ENCODE measurements at regions not wholly inside any gene's neighbourhood (a gene's known extent, or its start where the extent isn't known, plus 50 kb on each side); places are given as distances from the start of the nearest gene placed in this dataset.
"Not testable (repeated sequence)": the region's sequence is repeated elsewhere in the genome, so short reads cannot be mapped to it uniquely, and the experiment has no call there.

- no peak for FAIRE-seq
- TF ChIP-seq POLR2A (IDR thresholded peaks at IDR 0.05; ENCODE audit: low read depth, low read length) (no peak), TAF1 (IDR thresholded peaks at IDR 0.05; ENCODE audit: low read depth, low read length) (no peak), POLR2AphosphoS5 (IDR thresholded peaks at IDR 0.05; ENCODE audit: low read depth, low read length) (no peak), PAX5 (IDR thresholded peaks at IDR 0.05; ENCODE audit: insufficient read depth, low read length, severe bottlenecking) (no peak), SPI1 (IDR thresholded peaks at IDR 0.05; ENCODE audit: low read depth, low read length) (no peak), POU2F2 (IDR thresholded peaks at IDR 0.05; ENCODE audit: low read depth, low read length) (no peak)
Measured at GRCh38 chr10:130516141-130516735, 380.0 kb downstream of the GLRX3 start.

GRCh38 chr10:130518921-130519320 is 382.7 kb downstream of the GLRX3 start:
- not testable (repeated sequence) for DNase-seq (ENCODE audit: insufficient read length, low spot score); FAIRE-seq

More at GRCh38 chr10:130516141-130516735, 380.0 kb downstream of the GLRX3 start:
- no peak for DNase-seq (ENCODE audit: insufficient read length, low spot score)

GRCh38 chr10:130519791-130520190 is 383.6 kb downstream of the GLRX3 start:
- FAIRE-seq (no peak), DNase-seq (ENCODE audit: insufficient read length, low spot score) (no peak)
- TF ChIP-seq POLR2A (IDR thresholded peaks at IDR 0.05; ENCODE audit: low read depth, low read length) (no peak), POU2F2 (IDR thresholded peaks at IDR 0.05; ENCODE audit: low read depth, low read length) (no peak), PAX5 (IDR thresholded peaks at IDR 0.05; ENCODE audit: insufficient read depth, low read length, severe bottlenecking) (no peak), SPI1 (IDR thresholded peaks at IDR 0.05; ENCODE audit: low read depth, low read length) (no peak), TAF1 (IDR thresholded peaks at IDR 0.05; ENCODE audit: low read depth, low read length) (no peak), POLR2AphosphoS5 (IDR thresholded peaks at IDR 0.05; ENCODE audit: low read depth, low read length) (no peak)

- DNase-seq (ENCODE audit: insufficient read length, low spot score) (no peak), FAIRE-seq (no peak)
- TF ChIP-seq POLR2A (IDR thresholded peaks at IDR 0.05; ENCODE audit: low read depth, low read length) (no peak), POLR2AphosphoS5 (IDR thresholded peaks at IDR 0.05; ENCODE audit: low read depth, low read length) (no peak), TAF1 (IDR thresholded peaks at IDR 0.05; ENCODE audit: low read depth, low read length) (no peak), SPI1 (IDR thresholded peaks at IDR 0.05; ENCODE audit: low read depth, low read length) (no peak), POU2F2 (IDR thresholded peaks at IDR 0.05; ENCODE audit: low read depth, low read length) (no peak), PAX5 (IDR thresholded peaks at IDR 0.05; ENCODE audit: insufficient read depth, low read length, severe bottlenecking) (no peak)
Measured at GRCh38 chr10:130531312-130531711, 395.1 kb downstream of the GLRX3 start.

GRCh38 chr10:130541090-130541489 is 404.9 kb downstream of the GLRX3 start:
- no peak for DNase-seq (ENCODE audit: insufficient read length, low spot score)
- TF ChIP-seq TAF1 (IDR thresholded peaks at IDR 0.05; ENCODE audit: low read depth, low read length), result no peak
- no peak for TF ChIP-seq POLR2A (IDR thresholded peaks at IDR 0.05; ENCODE audit: low read depth, low read length)
- no peak for TF ChIP-seq PAX5 (IDR thresholded peaks at IDR 0.05; ENCODE audit: insufficient read depth, low read length, severe bottlenecking)
- TF ChIP-seq POU2F2 (IDR thresholded peaks at IDR 0.05; ENCODE audit: low read depth, low read length), result no peak
- no peak for TF ChIP-seq POLR2AphosphoS5 (IDR thresholded peaks at IDR 0.05; ENCODE audit: low read depth, low read length)
- no peak for TF ChIP-seq SPI1 (IDR thresholded peaks at IDR 0.05; ENCODE audit: low read depth, low read length)
- FAIRE-seq, result no peak

- DNase-seq (ENCODE audit: insufficient read length, low spot score) (no peak), FAIRE-seq (no peak)
- TF ChIP-seq SPI1 (IDR thresholded peaks at IDR 0.05; ENCODE audit: low read depth, low read length) (no peak), TAF1 (IDR thresholded peaks at IDR 0.05; ENCODE audit: low read depth, low read length) (no peak), POU2F2 (IDR thresholded peaks at IDR 0.05; ENCODE audit: low read depth, low read length) (no peak)
Measured at GRCh38 chr10:130542761-130543160, 406.6 kb downstream of the GLRX3 start.

DNA sequence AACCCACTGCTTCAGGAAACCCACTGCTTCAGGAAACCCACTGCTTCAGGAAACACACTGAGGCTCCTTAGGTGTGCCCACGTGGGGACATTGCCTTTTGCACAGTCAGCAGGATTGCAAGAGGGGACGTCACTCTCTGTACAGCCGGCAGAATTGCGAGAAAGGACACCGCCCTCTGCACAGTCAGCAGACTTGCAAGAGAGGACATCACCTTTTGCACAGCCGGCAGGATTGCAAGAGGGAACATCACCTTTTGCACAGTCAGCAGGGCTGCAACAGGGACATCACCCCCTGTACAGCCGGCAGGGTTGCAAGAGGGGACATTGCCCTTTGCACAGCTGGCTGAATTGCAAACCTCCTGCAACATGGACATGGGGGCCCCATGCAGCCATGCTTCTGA is 407.6 kb downstream of the GLRX3 start:
- FAIRE-seq, result no peak
- no peak for TF ChIP-seq PAX5 (IDR thresholded peaks at IDR 0.05; ENCODE audit: insufficient read depth, low read length, severe bottlenecking)
- no peak for TF ChIP-seq POLR2AphosphoS5 (IDR thresholded peaks at IDR 0.05; ENCODE audit: low read depth, low read length)
- TF ChIP-seq TAF1 (IDR thresholded peaks at IDR 0.05; ENCODE audit: low read depth, low read length), result no peak
- no peak for TF ChIP-seq SPI1 (IDR thresholded peaks at IDR 0.05; ENCODE audit: low read depth, low read length)
- TF ChIP-seq POU2F2 (IDR thresholded peaks at IDR 0.05; ENCODE audit: low read depth, low read length), result no peak
- TF ChIP-seq POLR2A (IDR thresholded peaks at IDR 0.05; ENCODE audit: low read depth, low read length), result no peak
- DNase-seq (ENCODE audit: insufficient read length, low spot score), result no peak

- DNase-seq (ENCODE audit: insufficient read length, low spot score) (no peak), FAIRE-seq (no peak)
- no peak for TF ChIP-seq SPI1 (IDR thresholded peaks at IDR 0.05; ENCODE audit: low read depth, low read length)
- TF ChIP-seq POLR2AphosphoS5 (IDR thresholded peaks at IDR 0.05; ENCODE audit: low read depth, low read length), result no peak
- no peak for TF ChIP-seq POU2F2 (IDR thresholded peaks at IDR 0.05; ENCODE audit: low read depth, low read length)
- TF ChIP-seq PAX5 (IDR thresholded peaks at IDR 0.05; ENCODE audit: insufficient read depth, low read length, severe bottlenecking), result no peak
- no peak for TF ChIP-seq POLR2A (IDR thresholded peaks at IDR 0.05; ENCODE audit: low read depth, low read length)
- TF ChIP-seq TAF1 (IDR thresholded peaks at IDR 0.05; ENCODE audit: low read depth, low read length), result no peak
Measured at GRCh38 chr10:130545122-130545521, 408.9 kb downstream of the GLRX3 start.

DNA sequence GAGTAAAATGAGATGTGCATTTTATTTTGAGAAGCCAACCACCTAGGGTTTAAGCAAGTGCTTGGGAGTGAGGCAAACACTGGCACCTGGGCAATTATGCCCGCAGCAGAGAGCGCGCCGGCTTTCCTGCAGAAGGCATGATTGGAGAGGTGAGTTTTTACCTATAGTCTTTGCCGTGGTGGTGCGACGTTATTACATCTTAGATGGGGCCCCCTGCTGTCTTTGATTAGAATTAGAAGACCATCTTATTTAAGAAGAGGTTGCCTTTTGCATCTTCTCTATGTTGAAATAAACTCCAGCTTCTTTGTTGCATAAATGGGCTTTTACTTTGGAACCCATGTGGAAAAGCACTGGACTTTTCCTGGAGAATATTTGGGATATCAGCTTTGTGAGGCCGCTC is 409.5 kb downstream of the GLRX3 start:
- no peak for DNase-seq (ENCODE audit: insufficient read length, low spot score)
- FAIRE-seq, result no peak
- no peak for TF ChIP-seq TAF1 (IDR thresholded peaks at IDR 0.05; ENCODE audit: low read depth, low read length)

DNA sequence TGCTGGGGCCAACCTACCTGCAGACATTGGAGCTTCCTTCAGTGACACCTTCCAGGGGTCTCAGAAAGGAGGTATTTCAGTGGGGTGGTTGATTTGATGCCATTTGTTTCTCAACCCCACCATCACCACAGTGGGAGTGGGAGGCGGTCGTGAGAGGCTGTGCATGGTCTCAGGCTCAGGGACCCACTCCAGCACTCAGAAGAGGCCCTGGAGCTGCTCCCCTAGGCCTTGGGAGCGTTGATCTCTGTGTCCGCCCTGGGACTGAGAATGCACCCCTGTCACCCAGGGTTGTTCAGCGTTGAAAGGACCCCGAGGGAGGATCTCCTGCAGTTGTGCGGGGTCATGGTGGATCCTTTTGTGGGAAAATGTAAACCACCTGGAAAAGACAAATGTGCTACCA is 410.6 kb downstream of the GLRX3 start:
- DNase-seq (ENCODE audit: insufficient read length, low spot score) (no peak), FAIRE-seq (no peak)
- TF ChIP-seq SPI1 (IDR thresholded peaks at IDR 0.05; ENCODE audit: low read depth, low read length) (no peak), POLR2AphosphoS5 (IDR thresholded peaks at IDR 0.05; ENCODE audit: low read depth, low read length) (no peak), POLR2A (IDR thresholded peaks at IDR 0.05; ENCODE audit: low read depth, low read length) (no peak), POU2F2 (IDR thresholded peaks at IDR 0.05; ENCODE audit: low read depth, low read length) (no peak), TAF1 (IDR thresholded peaks at IDR 0.05; ENCODE audit: low read depth, low read length) (no peak), PAX5 (IDR thresholded peaks at IDR 0.05; ENCODE audit: insufficient read depth, low read length, severe bottlenecking) (no peak)
